HepG2 (cell line): ENCODE measurements at regions not wholly inside any gene's neighbourhood (a gene's known extent, or its start where the extent isn't known, plus 50 kb on each side); places are given as distances from the start of the nearest gene placed in this dataset.

Experiments used
- ATAC-seq: fragments of 200-7000 bp; cut with Tn5 transposase; 3 replicates; pipeline ENCODE4 v1.9.1; 2020; ENCODE audit warnings: mild to moderate bottlenecking, moderate library complexity
- BruUV-seq: library from RNA; stranded (reverse); fragments of 400-500 nt; replicated peaks from 2 replicates; lab custom pipeline; 2021; lab: Mats Ljungman, UMichigan
- CTCF ChIA-PET: fragments of 300-600 bp; formaldehyde crosslinking; extraction: SDS; loops from one replicate; lab custom pipeline; 2021; ENCODE audit warnings: low total read pairs, inconsistent platforms, low intra/inter-chr PET ratio; lab: Yijun Ruan, JAX
- POLR2A ChIA-PET: fragments of 350-600 bp; sonication (Branson Sonifier 250); formaldehyde crosslinking; loops from one replicate; lab custom pipeline; 2020; ENCODE audit warnings: antibody characterized with exemption, inconsistent platforms; lab: Yijun Ruan, JAX
- DNase-seq: peaks from one replicate; pipeline ENCODE4 v3.0.0-alpha.2; 2015; ENCODE audit warnings: low spot score
- FAIRE-seq: peaks from 3 replicates; lab custom pipeline; 2011; peaks lifted over from hg19 to GRCh38; lab: Jason Lieb, UNC
- H2AFZ ChIP-seq: one replicate; pipeline ENCODE4 v1.6.1; 2011; ENCODE audit warnings: low read length, inconsistent platforms
- H3K27ac ChIP-seq: fragments of 300-600 bp; 3 replicates; pipeline ENCODE4 v1.8.0; 2011; ENCODE audit warnings: mixed run types, mild to moderate bottlenecking, mixed read lengths, low read length, inconsistent platforms; ENCODE audit not compliant: insufficient read depth; ENCODE audit errors: extremely low read length
- H3K27me3 ChIP-seq, 2 experiments: fragments of 200-600 bp in 1 of 2; 2 replicates in 1 of 2; 3 replicates in 1 of 2; pipeline versions ENCODE4 v1.6.0 to v1.8.0; 2011; ENCODE audit warnings: low read length in 2 of 2, mild to moderate bottlenecking in 2 of 2, moderate library complexity in 2 of 2, inconsistent platforms in 1 of 2; ENCODE audit not compliant: insufficient read depth in 2 of 2, control insufficient read depth in 1 of 2
- H3K36me3 ChIP-seq, 2 experiments: fragments of 200-600 bp in 1 of 2; replicated peaks in 1 of 2; 2 replicates in 1 of 2; 3 replicates in 1 of 2; pipeline versions ENCODE4 v1.5.1 to v1.8.0; 2011; ENCODE audit warnings: low read length in 2 of 2, inconsistent platforms in 1 of 2; ENCODE audit not compliant: insufficient read depth in 2 of 2, control insufficient read depth in 1 of 2
- H3K4me1 ChIP-seq: 2 replicates; pipeline ENCODE4 v1.5.1; 2012; ENCODE audit warnings: low read length, inconsistent platforms; ENCODE audit not compliant: insufficient read depth
- H3K4me2 ChIP-seq: 2 replicates; pipeline ENCODE4 v1.6.0; 2011; ENCODE audit warnings: low read depth, low read length, inconsistent platforms
- H3K4me3 ChIP-seq, 3 experiments: fragments of 200-600 bp in 1 of 3; sonication (generic), shearing (Covaris generic) in 1 of 3; replicated peaks in 1 of 3; 2 replicates each; pipeline ENCODE4 v1.5.1; 2011 to 2016; ENCODE audit warnings: low read length in 3 of 3, inconsistent platforms in 2 of 3, low read depth in 2 of 3, mild to moderate bottlenecking in 2 of 3, control low read depth in 1 of 3, mixed read lengths in 1 of 3; ENCODE audit not compliant: insufficient read depth in 1 of 3
- H3K79me2 ChIP-seq: one replicate; pipeline ENCODE4 v1.6.1; 2011; ENCODE audit warnings: low read length, inconsistent platforms; ENCODE audit not compliant: insufficient read depth
- H3K9ac ChIP-seq: 2 replicates; pipeline ENCODE4 v1.6.0; 2011; ENCODE audit warnings: mild to moderate bottlenecking, low read depth, low read length, inconsistent platforms; ENCODE audit not compliant: insufficient read depth
- H3K9me3 ChIP-seq: 2 replicates; pipeline ENCODE4 v1.5.1; 2012; ENCODE audit warnings: mild to moderate bottlenecking, low read length
- H4K20me1 ChIP-seq: 2 replicates; pipeline ENCODE4 v1.6.0; 2011; ENCODE audit warnings: inconsistent platforms, mild to moderate bottlenecking, low read length, moderate library complexity; ENCODE audit not compliant: insufficient read depth
- IRF2 ChIP-seq: IDR thresholded peaks from 2 replicates; pipeline ENCODE4 v1.6.1; 2018; ENCODE audit warnings: missing genetic modification reagents, missing compliant biosample characterization
- KLF16 ChIP-seq, 2 experiments: sonication (generic) in 1 of 2; formaldehyde crosslinking in 1 of 2; IDR thresholded peaks; 2 replicates each; pipeline versions ENCODE4 v1.6.1 to v1.8.0; 2016 to 2023; ENCODE audit warnings: missing genetic modification reagents in 2 of 2, missing compliant biosample characterization in 1 of 2
- NCOR1 ChIP-seq: fragments of 200-600 bp; sonication (generic); IDR thresholded peaks from 2 replicates; pipeline ENCODE4 v1.7.0; 2017; ENCODE audit warnings: antibody characterized with exemption, low read length, borderline replicate concordance
- REXO4 ChIP-seq: sonication (generic); formaldehyde crosslinking; IDR thresholded peaks from 2 replicates; pipeline ENCODE4 v1.8.0; 2022; ENCODE audit warnings: missing genetic modification reagents, mild to moderate bottlenecking, borderline replicate concordance
- SATB2 ChIP-seq: sonication (generic); formaldehyde crosslinking; IDR thresholded peaks from 2 replicates; pipeline ENCODE4 v1.5.0; 2020; ENCODE audit warnings: missing genetic modification reagents
- SYNCRIP ChIP-seq: fragments of 200-400 bp; formaldehyde crosslinking; IDR thresholded peaks from 2 replicates; pipeline ENCODE4 v1.6.1; 2018; ENCODE audit warnings: mild to moderate bottlenecking, low read depth, low read length; ENCODE audit not compliant: insufficient read depth
- TAF1 ChIP-seq: sonication (generic); formaldehyde crosslinking; IDR thresholded peaks from 2 replicates; pipeline ENCODE4 v1.4.0; 2020; ENCODE audit warnings: missing genetic modification reagents
- TARDBP ChIP-seq: sonication (generic); formaldehyde crosslinking; IDR thresholded peaks from 2 replicates; pipeline ENCODE4 v1.8.0; 2022; ENCODE audit warnings: mild to moderate bottlenecking, missing genetic modification reagents
- ZNF138 ChIP-seq: sonication (generic); formaldehyde crosslinking; IDR thresholded peaks from 2 replicates; pipeline ENCODE4 v1.5.0; 2020; ENCODE audit warnings: mild to moderate bottlenecking, low read depth, missing genetic modification reagents
- ZNF256 ChIP-seq: sonication (generic); formaldehyde crosslinking; conservative IDR thresholded peaks from 2 replicates; pipeline ENCODE4 v1.4.0; 2020; ENCODE audit warnings: missing genetic modification reagents
- ZNF362 ChIP-seq: sonication (generic); formaldehyde crosslinking; IDR thresholded peaks from 2 replicates; pipeline ENCODE4 v1.4.0; 2020; ENCODE audit warnings: missing genetic modification reagents, mild to moderate bottlenecking, borderline replicate concordance
- ZNF564 ChIP-seq: sonication (generic); formaldehyde crosslinking; IDR thresholded peaks from 2 replicates; pipeline ENCODE4 v1.8.1; 2023; ENCODE audit warnings: mild to moderate bottlenecking, missing genetic modification reagents
- ZNF644 ChIP-seq: IDR thresholded peaks from 2 replicates; pipeline ENCODE4 v1.6.1; 2016; ENCODE audit warnings: low read depth
- ZNF788 ChIP-seq: sonication (generic); formaldehyde crosslinking; IDR thresholded peaks from 2 replicates; pipeline ENCODE4 v1.5.0; 2020; ENCODE audit warnings: mild to moderate bottlenecking, missing genetic modification reagents, borderline replicate concordance
- ZNF816 ChIP-seq: sonication (generic); formaldehyde crosslinking; IDR thresholded peaks from 2 replicates; pipeline ENCODE4 v1.8.0; 2022; ENCODE audit warnings: missing genetic modification reagents, mild to moderate bottlenecking, borderline replicate concordance
- WGBS: methylation state at CpG from one replicate; pipeline ENCODE4 v1.1.6; 2017; ENCODE audit warnings: low lambda C conversion rate; 5-methylcytosine and 5-hydroxymethylcytosine counted together
- in situ Hi-C: cut with HindIII; loops from 2 replicates; pipeline ENCODE4 v1.10.0; 2017; ENCODE audit warnings: low pct_unique_long_range_greater_than_20kb; ENCODE audit not compliant: extremely low pct_ligation_motif_present
- intact Hi-C: fragments of 100-400 bp; cut with micrococcal nuclease; formaldehyde crosslinking; loops from one replicate; pipeline ENCODE4 v1.10.0; 2022; ENCODE audit not compliant: unreplicated experiment

- ChIA-PET POLR2A (no interaction called here), CTCF (no interaction called here)
- intact Hi-C loops: no loop called here
- Histone ChIP-seq H3K79me2 (no peaks in the 10 kb centered on the region), H2AFZ (no peak overlapping the region), H3K9ac (no peak overlapping the region), H3K9me3 (no peaks in the 10 kb centered on the region), H3K36me3 (no peaks in the 10 kb centered on the region)
- ATAC-seq: no peak
- TF ChIP-seq TAF1 (CRISPR knock-in tag) (no peak), ZNF644 (no peak), NCOR1 (no peak), ZNF138 (CRISPR knock-in tag) (no peak), ZNF256 (CRISPR knock-in tag) (no peak), KLF16 (CRISPR knock-in tag; IDR thresholded peaks at IDR 0.05) (no peak), ZNF788 (no peak), ZNF362 (CRISPR knock-in tag) (no peak), ZNF564 (CRISPR knock-in tag) (no peak), ZNF816 (CRISPR knock-in tag) (no peak), TARDBP (no peak), SATB2 (no peak), IRF2 (CRISPR knock-in tag) (no peak), REXO4 (CRISPR knock-in tag) (no peak), SYNCRIP (no peak)
- TF ChIP-seq, all 625 proteins: peak for 0
- Histone ChIP-seq H4K20me1 (no peaks in the 10 kb centered on the region), H3K4me2 (no peak overlapping the region), H3K4me3 (no peak overlapping the region), H3K4me1 (no peaks in the 10 kb centered on the region), H3K27ac (no peak overlapping the region), H3K27me3 (peaks cover 0 to 6% of the 10 kb centered on the region in 2 experiments; a peak in 1 of 5 replicates)
- BruUV-seq: no TSS peak
- 32% methylated on average over 6 of the region's 6 CpGs for WGBS
- no peak for DNase-seq
- FAIRE-seq: no peak
- in situ Hi-C loops: no loop called here
Observed at GRCh38 chr2:105999211-105999989, 194.7 kb downstream of the UXS1 start.
